GM13977 (cell line): ENCODE measurements at regions not wholly inside any gene's neighbourhood (a gene's known extent, or its start where the extent isn't known, plus 50 kb on each side); places are given as distances from the start of the nearest gene placed in this dataset.

ENCODE experiments used
- DNase-seq: peaks from one replicate; pipeline ENCODE4 v3.0.0; 2012; ENCODE audit warnings: low spot score
- in situ Hi-C: fragments of 300-500 bp; cut with MboI; formaldehyde crosslinking; loops from one replicate; pipeline ENCODE4 v1.12.0; 2022; ENCODE audit warnings: low sequenced_read_pairs, low pct_unique_long_range_greater_than_20kb, mixed read lengths, inconsistent platforms; ENCODE audit not compliant: unreplicated experiment
- TF ChIP-seq, protein P1 (sequence below): IDR thresholded peaks from 2 replicates; pipeline ENCODE4 v1.5.1; 2012; ENCODE audit warnings: mild to moderate bottlenecking, control low read depth; ENCODE audit not compliant: insufficient read depth; ENCODE audit errors: extremely low read depth, missing control alignments

DNA sequence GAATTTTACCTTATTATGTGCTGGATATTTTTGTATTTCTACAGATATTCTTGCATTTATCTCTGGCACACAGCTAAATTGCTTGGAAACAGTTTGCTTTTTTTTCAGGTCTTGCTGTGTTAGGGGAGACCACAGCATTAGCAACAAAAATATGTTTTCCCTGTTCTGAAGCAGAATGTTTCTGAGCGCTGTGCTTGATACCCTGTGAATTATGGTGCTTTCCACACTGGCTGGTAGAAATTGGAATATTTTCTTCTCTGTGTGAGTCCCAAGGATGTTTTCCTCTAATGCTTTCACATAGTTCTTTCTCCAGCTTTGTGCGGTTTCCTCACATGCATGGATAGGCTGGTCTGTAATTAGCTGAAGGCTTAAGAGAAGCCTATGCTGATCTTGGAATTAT is 651.6 kb upstream of the IGFBP3 start:
- in situ Hi-C loops: no loop called here
- TF ChIP-seq, protein P1, sequence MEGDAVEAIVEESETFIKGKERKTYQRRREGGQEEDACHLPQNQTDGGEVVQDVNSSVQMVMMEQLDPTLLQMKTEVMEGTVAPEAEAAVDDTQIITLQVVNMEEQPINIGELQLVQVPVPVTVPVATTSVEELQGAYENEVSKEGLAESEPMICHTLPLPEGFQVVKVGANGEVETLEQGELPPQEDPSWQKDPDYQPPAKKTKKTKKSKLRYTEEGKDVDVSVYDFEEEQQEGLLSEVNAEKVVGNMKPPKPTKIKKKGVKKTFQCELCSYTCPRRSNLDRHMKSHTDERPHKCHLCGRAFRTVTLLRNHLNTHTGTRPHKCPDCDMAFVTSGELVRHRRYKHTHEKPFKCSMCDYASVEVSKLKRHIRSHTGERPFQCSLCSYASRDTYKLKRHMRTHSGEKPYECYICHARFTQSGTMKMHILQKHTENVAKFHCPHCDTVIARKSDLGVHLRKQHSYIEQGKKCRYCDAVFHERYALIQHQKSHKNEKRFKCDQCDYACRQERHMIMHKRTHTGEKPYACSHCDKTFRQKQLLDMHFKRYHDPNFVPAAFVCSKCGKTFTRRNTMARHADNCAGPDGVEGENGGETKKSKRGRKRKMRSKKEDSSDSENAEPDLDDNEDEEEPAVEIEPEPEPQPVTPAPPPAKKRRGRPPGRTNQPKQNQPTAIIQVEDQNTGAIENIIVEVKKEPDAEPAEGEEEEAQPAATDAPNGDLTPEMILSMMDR: no peak
- DNase-seq: no peak

DNA sequence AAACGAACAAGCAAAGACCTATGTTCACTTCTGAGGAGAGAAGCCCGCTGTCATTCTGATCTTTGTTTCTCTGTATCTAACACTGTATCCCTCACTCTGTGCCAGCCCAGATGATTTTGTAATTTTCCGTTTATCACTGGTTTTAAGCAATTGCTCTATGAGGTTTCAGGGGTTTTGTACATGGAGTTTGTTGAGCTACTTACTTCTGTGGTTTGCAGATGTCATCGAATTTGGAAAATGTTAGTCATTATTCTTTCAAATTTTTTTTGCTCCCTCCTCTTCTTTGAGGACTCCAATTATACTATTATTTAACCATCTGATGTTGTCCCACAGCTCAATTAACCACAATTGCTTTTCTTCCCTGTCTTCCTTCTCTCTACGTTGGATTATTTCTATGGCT is 650.9 kb upstream of the IGFBP3 start:
- in situ Hi-C loops: no loop called here
- TF ChIP-seq, protein P1: no peak
- no peak for DNase-seq

DNA sequence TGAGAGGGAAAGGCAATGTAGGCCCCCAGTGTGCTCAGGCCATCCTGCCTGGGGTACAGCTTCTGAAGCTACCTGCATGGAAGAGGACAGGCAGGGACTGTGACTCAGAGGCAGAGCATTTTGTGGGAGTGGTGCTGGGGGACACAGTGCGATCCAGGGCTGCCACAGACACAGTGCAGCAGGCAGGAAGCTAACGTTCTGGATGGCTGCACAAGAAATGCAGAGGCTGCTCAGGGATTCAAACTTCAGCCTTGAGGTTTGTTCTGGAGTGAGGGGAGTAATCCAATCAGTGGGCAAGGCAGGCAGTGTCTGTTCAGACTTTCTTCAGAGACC is 648.0 kb upstream of the IGFBP3 start:
- DNase-seq: no peak
- in situ Hi-C loops: no loop called here
- TF ChIP-seq, protein P1: no peak

DNA sequence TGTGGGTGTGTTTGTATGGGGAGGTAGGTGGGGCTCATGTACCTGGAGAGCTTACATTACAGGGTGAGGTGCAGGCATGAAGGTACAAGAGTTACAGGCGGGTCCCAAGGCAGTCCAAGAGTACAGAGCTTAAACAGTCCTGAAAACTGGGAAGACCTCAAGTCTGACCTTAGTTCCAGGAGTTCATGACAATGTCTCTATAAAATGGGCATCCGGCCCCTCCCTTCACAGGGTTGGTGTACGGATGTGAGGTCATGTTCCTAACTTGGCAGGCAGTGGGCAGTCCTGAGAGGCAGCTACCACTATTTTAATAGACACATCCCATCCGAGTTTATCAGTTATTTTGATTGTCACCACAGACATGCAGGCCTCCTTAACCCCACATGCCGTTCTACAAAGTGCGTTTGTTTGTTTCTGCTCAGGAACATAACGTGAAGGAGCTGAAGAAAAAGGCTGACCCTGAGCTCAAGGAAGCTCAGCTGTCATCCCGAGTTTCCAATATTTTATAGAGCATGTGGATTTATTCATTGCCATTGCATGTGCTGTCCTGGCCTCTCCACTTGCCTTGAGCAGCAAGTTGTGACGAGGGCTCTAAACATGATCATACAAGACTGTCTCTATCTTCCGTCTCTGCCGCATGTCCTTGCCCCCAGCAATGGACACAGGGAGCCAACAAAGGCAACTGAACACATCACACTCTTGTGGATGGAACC is 647.5 kb upstream of the IGFBP3 start:
- in situ Hi-C loops: no loop called here
- no peak for DNase-seq
- TF ChIP-seq, protein P1: no peak

DNA sequence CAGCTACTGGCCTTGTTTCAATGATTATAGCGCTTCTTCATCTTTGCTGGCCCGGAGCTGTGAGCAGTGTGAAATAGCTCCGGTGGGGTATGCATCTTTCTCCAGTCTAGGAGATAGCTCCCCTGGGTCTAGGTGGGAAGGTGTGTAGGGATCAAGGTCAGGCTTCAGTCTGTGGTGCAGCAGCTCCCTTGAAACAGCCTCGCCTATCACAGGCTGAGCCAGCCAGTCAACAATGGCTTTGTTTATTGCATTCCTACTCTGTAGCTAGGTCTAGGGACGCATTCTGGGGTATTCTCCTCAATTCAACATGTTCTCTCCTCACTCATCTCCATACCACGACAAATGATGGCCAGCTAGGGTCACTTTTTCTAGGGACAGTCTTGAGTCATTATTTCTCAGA is 646.8 kb upstream of the IGFBP3 start:
- in situ Hi-C loops: no loop called here
- DNase-seq: no peak
- TF ChIP-seq, protein P1: no peak

DNA sequence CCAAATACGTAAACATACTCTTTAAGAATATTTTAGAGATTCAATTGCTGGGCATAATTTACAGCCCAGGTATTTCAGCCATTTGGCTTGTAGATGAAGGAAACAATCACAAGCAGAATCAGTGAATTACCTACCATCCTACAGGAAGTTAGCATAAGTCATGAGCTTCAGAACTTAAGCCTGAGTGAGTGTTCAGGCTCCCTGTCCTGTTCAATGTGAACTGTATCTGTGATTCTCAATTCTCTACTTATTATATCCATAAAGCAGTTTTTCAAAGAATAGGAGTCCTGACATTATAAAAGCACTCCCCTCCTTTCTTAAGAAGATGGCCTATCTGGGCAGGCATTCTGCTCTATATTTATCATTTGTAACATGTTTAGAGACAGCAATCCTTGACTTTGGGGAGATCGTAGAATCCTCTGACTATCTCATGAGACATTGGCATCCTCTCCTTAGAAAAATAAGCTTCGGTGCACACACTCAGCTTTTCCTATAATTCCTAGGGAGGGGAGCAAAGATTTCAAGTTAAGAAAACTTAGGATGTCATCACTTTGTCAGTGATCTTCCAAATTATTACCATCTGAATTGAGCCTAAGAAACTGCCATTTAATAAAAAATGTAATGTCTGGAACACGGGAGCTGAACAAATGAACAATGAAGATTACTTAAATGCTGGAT is 645.2 kb upstream of the IGFBP3 start:
- DNase-seq: no peak
- in situ Hi-C loops: no loop called here
- TF ChIP-seq, protein P1: no peak
